HG02970 (cell line): ENCODE measurements at regions not wholly inside any gene's neighbourhood (a gene's known extent, or its start where the extent isn't known, plus 50 kb on each side); places are given as distances from the start of the nearest gene placed in this dataset.

Source experiments
- ATAC-seq: cut with Tn5 transposase; IDR thresholded peaks from one replicate; pipeline ENCODE4 v1.9.1; 2021; ENCODE audit warnings: mild to moderate bottlenecking, moderate library complexity, moderate number of reproducible peaks; ENCODE audit not compliant: unreplicated experiment, low FRiP score

DNA sequence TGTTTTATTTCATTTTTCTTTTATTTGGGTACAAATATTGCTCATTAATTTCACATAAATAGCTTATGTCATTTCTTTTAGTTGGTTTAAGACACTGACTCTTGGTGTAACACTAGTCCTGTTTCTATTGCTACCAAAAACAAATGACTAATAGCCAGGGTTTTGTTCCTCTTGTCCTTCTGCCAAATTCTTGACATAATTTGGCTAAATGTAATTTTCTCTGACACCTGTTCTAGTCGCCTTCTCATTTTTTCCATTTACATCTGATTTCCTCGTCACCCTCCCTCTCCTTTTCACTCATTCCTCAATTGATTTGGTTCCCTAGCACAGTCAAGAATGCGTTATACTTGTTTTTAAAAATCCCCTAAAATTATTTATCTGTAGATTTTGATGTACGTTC is 1718.7 kb downstream of the EFNB2 start:
- ATAC-seq = no peak

DNA sequence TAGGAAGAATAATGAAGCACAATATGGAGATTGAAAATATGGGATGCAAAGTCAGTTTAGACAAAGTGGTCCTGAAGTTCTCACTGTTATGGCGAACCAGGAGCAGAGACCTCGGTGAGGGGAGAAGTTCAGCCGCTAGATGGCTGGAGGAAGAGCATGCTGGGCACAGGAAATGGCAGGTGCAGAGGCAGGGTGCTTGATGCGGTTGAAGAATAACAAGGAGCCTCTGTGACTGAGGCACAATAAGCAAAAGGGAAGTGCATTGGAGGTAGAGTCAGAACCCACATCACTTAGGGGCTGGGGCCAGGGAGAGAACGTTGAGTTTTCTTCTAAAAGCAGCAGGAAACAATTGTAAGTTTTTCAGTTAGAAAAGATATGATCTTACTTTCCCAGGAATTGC is 1725.2 kb downstream of the EFNB2 start:
- no peak for ATAC-seq

- ATAC-seq = no peak
Measured at GRCh38 chr13:104809483-104809882, 1726.0 kb downstream of the EFNB2 start.

DNA sequence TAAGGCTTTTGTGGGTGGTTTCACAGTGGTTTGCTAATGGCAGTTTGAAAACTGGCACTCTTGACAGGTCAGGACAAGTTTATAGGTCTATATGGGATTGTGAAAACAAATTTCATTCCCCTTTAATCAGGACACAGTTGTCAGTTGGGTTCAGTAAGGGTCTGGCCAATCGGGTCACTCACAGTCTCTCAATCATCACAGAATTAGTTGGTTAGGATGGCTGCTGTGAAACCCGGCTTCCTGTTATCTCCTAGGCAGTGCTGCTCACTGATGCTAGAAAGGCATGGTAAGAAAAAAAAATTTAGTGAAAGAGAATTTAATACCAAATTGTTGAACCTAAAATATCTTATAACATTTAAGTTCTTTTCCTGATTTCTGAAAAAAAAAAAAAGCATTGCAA is 1730.1 kb downstream of the EFNB2 start:
- no peak for ATAC-seq

DNA sequence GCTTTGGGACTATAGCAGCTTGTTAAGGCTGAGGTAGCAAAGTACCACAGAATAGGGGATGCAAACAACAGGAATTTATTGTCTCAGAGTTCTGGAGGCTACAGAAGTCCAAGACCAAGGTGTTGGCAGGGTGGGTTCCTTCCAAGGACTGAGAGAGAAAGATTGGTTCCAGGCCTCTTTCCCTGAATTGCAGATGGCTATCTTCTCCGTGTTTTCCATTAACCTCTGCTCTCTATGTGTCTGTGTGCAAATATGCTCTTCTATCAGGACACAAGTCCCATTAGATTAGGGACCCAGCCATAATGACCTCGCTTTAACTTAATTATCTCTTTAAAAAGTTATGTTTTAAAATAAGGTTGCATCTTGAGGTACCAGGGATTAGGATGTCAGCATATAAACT is 1732.9 kb upstream of the SLC10A2 start:
- no peak for ATAC-seq

DNA sequence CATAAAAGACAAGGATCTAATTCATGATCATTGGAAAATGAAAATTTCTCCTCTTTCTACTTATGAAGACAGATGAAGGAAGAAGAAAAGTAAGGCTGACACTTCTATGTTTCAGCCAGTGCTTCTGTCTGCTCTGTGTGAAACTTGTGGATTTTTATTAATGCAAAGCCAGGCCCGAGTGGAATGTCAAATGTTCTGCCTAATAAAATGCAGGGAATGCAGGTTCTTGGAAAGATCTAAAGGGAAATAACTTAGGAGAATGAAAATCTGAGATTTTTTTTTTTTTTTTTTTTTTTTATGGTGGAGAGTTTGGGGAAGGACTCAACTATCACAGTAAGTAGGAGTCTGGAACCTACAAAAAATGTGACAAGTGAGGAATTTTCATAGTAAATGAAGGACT is 1732.3 kb upstream of the SLC10A2 start:
- ATAC-seq = no peak

GRCh38 chr13:104796581-104796980 is 1730.4 kb upstream of the SLC10A2 start:
- ATAC-seq = no peak

DNA sequence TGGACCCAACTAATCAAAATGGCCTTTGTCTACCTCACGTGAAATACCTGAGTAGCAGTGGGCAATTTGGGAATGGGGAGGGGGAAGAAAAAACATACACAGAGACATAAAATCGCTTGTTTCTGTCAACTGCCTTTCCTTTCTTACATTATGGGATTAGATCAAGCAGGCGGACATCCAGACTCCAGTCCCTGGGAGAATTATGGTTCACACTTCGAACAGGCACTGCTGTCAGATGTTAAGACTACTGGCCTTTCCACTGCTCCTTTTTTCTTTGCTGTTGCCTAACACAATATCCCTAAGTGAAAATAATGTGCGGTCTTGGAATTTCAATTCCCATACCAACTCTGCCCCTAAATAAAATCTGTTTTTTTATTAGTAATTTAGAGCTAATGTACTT is 1719.7 kb upstream of the SLC10A2 start:
- no peak for ATAC-seq

DNA sequence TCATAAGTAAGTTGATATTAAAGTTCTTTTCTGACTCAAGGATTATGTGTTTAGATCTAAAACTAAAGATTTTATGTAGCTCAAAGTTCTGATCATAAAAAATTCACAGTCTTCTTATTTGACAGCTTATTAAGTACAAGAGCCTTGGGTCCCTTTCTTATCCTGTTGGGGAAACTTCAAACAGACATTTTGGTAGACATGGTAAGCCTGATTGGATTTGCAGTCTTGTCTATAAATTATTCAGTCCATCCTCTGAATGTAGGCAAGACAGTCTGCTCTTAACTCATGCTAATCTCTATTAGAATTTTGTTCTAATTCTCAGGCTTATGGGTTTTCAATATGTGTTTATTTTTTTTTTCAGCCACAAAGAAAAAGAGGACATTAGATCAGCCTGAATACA is 1718.7 kb upstream of the SLC10A2 start:
- no peak for ATAC-seq

DNA sequence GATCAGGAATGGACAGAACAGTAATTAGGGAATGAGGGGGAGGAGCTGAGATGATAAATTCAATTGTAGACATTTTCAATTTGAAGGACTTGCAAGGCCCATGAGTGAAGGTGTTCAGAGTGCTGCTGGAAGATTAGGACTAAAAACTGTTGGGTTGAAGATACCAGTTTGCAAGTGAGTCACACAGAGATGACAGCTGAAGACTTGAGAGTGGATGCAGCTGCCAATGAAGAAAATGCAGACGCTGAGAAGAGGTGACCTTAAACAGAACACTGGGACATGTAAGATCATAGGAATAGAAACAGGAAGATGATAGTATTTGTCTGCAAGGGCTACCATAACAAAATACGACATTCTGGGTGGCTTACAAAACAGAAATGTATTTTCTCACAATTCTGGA is 1716.5 kb upstream of the SLC10A2 start:
- no peak for ATAC-seq

- no peak for ATAC-seq
Measured at GRCh38 chr13:104779311-104779993, 1713.2 kb upstream of the SLC10A2 start.

DNA sequence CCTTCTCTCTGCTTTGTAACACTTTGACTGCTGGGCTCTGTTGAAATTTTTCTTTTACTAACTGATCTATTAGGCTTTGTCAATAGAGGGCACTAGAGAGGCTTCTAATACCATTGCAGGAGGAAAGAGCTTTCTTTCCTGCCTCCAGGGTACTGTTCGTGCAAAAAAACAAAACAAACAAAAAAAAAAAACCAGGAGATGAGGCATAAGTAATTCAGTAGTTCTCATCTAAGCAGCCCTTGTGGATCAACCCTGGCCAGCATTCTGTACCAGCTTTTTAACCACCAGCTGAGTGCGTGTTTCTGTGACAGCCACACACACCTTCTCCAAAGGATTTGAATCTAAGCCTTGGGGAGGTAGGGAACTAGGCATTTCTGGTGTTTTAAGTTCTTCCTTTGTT is 1707.6 kb upstream of the SLC10A2 start:
- ATAC-seq = no peak

DNA sequence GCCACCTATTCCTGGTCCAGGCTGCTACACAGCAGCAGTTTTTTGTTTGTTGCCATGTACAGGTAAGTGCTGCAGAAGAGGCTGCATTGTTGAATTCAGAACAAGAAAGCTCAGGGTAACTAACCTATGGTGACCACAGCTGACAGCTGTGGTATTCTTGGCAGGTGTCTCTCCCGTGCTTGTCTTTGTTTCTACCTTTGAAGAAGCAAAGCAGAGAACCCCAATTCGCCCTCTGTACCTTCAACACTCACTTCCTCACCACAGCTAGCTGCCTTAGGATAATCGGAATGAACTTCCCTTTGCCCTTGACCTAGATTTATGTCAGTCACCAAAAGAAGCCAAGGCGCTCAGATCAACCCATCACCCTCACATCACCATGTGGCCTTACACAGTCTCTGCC is 1703.3 kb upstream of the SLC10A2 start:
- no peak for ATAC-seq

GRCh38 chr13:104766319-104766718 is 1700.1 kb upstream of the SLC10A2 start:
- ATAC-seq = no peak

GRCh38 chr13:104764600-104764999 is 1698.4 kb upstream of the SLC10A2 start:
- no peak for ATAC-seq

DNA sequence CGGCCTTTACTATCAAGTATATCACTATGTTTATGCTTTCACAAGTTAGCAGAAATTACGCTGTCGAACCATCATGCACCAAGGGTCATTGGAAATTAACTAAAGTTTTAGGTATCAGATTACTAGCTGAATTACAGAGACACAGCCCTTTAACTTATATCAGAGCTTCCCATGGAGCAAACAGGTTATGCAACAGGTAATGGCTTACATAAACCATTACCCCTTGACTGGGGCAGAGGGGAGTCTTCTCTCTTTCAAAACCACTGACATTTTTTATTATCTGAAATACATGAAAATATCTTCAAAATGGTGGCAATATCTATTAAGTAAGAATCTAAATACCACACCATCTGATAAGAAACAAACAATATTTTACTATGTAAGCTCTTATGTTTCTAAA is 1692.9 kb upstream of the SLC10A2 start:
- no peak for ATAC-seq

DNA sequence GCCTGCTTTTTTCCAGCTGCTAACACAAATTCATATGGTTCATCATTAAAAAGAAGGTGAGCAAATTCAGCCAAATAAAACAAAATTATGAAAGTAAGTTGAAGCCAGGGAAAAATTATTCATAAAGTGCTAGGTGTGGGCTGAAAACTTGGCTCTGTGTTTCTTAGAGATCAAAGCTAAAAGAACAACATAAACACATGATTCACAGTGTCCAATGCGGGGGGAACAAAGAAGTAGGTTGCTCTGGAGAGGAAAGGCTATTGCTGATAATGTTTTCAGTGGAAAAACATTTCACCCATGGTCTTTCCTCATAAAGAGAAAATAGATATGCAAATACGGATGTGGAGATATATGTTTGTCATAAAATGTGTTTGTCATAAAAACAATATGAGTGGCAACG is 1691.5 kb upstream of the SLC10A2 start:
- no peak for ATAC-seq

DNA sequence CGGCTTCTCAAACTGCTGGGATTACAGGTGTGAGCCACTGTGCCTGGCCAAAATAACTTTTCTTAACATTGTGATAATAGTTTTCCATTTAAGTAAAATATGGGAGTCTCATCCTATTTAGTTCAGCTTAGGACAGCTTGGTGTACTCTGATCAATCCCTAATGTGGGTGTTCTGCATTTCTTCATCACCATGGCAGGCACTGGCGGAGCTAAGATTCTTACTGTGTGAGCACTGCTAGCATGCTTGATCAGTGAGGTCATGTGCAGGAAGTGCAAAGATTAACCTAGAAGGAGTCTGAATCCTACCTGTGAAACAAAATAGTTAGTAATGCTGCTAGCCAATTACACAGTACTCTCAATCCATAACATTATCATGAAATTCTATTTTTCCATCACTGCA is 1684.2 kb upstream of the SLC10A2 start:
- no peak for ATAC-seq

GRCh38 chr13:104740641-104741222 is 1674.5 kb upstream of the SLC10A2 start:
- no peak for ATAC-seq

DNA sequence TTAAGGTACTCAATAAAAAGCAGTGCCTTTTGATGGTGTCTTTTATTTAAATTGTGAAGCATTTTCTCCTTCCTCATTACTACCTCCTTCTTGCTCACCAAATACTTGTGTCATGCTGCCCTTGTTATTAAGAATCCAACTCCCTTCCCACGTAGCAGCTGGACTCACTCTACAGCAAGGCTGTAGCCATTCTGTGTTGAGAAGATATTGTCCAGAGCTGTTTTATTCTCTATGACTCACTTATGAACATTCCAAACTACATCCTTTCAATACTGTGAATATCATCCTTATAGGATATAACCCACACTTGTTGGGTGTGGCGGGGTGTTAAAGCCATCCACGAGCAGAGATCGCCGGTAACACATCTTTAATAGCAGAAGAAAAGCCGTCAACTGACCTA is 1671.5 kb upstream of the SLC10A2 start:
- no peak for ATAC-seq

GRCh38 chr13:104733427-104733826 is 1667.2 kb upstream of the SLC10A2 start:
- ATAC-seq = no peak

DNA sequence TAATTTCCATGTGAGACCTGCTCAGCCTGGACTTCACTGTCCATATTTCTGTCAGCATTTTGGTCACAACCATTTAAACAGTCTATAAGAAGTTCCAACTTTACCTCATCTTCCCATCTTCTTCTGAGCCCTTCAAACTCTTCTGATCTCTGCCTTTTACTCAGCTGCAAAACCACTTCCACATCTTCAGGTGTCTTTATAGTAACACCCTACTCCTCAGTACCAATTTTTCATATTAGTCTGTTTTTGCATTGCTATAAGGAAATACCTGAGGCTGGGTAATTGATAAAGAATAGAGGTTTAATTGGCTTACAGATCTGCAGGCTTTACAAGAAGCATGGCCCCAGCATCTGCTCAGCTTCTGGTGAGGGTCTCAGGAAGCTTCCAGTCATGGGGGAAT is 1648.9 kb upstream of the SLC10A2 start:
- ATAC-seq = no peak
